Right kidney (tissue), 1 donor: ENCODE measurements at regions not wholly inside any gene's neighbourhood (a gene's known extent, or its start where the extent isn't known, plus 50 kb on each side); places are given as distances from the start of the nearest gene placed in this dataset.
"Not testable (repeated sequence)": the region's sequence is repeated elsewhere in the genome, so short reads cannot be mapped to it uniquely, and the experiment has no call there.

Experiments
- DNase-seq: peaks from one replicate; pipeline ENCODE4 v3.0.0-alpha.2; 2016

DNA sequence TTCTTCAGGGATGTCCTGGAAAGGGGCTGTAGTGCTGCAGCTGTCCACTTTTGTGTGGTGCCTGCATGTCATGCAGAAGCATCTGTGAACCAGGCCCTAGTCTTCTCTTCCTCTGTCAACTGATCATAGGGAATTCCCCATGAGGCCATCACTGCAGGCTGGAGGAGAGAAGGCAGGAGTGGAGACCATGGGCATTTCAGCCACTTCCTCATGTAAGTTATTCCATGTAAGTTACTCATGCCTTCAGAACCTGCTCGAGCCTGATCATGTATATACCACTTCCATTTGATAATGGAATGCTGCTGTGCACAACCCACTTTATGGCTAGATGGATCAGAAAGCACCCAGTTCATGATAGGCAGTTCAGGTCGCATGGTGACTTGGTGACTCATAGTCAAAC, 714.0 kb downstream of the METTL4 start:
- DNase-seq = not testable (repeated sequence)

DNA sequence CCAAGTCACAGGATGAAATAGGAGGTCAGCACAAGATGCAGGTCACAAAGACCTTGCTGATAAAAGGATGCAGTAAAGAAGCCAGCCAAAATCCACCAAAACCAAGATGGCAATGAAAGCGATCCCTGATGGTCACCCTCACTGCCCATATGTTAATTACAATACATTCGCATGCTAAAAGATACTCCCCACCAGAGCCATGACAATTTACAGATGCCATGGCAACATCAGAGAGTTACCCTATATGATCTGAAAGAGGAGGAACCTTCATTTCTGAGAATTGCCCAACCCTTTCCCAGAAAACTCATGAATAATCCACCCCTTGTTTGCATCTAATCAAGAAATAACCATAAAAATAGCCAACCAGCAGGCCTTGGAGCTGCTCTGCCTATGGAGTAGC, 709.8 kb downstream of the METTL4 start:
- DNase-seq = no peak

DNA sequence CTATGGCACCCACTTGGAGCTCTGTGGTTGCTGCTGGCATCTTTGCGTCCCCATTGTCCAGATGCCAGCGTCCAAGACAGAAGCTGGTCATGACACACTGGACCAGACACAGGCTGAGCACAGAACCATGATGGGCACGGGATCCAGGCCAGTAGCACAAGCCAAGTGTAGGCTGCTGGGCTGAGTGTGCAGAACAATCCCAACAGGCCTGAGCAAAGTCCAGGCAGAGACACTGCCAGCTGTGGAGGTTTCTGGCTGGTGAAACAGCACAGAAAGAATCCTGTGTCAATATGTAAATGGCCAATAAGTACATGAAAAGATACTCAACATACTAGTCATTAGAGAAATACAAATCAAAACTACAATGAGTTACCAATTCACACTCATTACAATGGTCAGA, 705.4 kb downstream of the METTL4 start:
- DNase-seq = no peak

DNA sequence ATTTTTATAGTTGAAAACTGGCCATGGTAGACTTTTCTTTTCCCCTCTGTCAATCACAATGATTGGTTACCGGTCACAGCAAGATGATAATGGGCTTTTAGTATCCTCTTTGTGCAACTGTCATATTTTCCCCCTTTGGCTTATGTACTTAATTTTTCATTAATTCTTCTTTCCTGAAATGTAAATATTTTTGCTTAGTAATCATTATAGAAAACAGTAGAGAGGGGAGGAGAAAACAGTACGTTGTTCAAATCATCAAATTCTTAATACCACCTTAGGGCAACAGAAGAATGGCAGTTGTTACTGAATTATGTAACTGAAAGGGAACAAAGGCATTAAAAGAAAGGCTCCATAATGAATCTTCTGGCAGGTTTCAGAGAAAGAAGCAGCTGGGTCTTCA, 699.0 kb downstream of the METTL4 start:
- DNase-seq = no peak

DNA sequence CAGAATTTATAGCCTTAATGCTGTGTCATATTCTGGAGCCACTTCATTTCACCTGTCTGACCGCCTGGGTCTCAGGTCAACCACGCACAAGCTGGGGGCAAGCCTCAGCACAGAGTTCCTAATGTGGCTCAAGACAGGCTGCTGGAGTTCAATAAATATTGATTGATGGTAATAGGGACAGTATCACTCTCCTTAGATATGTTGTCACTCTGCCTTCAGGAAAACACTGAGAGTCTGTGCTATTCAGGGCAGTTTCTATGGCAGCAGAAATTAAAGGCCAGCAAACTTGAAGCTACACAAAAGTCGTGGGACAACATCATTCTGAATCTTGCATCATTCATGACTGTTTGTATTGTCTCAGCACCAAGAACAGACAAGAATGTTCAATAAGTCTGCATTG, 696.1 kb downstream of the METTL4 start:
- DNase-seq = no peak

DNA sequence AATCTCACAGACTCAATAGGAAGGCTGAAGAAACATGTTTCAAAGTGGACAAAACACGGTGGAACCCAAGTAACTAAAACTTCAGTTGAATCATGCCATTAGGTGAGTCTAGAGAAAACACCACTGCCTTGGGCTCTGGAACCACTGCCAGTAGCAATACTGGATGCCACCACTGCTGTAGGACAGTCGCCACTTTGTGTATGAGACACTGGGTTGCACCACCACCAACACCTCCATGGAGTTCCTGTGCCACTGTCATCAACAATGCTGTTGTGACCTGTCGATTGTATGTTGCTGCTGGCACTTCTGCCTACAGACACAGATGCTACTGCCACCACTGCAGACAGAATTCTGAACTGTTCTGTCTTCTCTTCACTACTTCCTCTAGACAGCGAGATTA, 686.7 kb downstream of the METTL4 start:
- DNase-seq = no peak

DNA sequence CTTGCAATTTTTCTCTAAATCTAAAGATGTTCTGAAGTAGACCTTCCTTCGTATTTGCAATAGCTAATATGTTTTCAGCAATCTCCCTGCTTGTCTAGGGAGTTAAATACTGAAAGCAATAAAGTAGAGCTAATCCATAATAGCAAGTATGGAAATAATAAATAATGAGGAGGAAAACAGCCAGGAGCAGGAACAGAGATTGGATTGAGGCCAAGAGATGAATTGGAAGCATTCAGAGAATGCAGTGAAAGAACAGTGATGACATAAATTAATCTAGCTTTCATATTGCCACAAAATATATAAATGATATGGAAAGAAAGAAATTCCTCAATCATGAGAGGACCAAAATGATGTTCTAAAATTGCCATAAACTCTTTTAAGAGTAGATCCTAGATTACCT, 679.7 kb downstream of the METTL4 start:
- DNase-seq = no peak

DNA sequence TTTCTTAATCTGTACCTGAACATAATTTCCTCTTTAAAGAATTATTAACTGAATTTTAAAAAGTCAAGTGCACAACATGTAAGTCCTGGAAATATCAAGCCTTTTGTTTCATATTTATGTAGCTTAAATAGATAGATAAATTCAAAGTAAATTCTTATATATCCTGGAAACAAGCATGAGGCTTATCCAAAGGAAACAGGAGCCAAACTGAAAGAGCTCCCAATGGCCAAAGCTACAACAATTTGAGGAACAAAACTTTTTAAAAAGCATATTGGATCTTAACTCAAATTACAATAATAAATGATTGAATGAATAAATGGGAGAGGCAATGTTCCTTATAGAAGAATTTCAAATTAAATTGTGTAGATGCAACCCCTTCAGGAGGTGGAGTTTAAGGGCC, 679.1 kb downstream of the METTL4 start:
- no peak for DNase-seq

DNA sequence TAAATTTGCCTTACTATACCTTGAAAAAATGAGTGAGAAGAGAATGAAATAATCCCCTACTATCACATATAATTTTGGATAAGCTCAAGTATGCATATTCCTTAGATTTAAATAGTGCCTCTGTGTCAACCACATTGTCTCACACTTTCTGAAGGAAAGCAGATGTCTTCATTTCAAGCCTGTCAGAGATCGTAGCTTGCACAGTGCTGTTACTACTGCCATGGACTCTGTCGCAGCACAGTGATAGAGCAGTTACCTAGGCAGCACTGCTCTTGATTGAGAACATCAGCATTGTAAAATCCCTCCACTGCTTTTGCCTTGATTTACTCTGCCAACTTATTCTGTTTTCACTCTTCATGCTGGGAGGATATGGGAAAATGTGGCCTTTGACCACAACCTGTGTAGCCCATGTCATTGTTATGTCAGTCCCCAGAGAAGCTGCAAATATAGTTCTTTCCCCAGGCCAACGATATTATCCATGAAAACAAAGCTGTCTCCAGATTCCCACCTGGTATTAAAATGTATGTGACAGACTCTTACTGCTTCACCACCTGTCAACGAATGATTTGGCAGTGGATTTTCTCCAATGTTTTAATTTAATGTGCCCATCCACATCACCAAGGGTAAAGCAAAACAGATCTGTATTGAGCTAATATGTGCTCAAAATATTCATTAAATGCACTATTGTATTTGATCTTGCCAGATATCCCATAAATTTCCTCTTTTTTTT, 675.7 kb downstream of the METTL4 start:
- no peak for DNase-seq

DNA sequence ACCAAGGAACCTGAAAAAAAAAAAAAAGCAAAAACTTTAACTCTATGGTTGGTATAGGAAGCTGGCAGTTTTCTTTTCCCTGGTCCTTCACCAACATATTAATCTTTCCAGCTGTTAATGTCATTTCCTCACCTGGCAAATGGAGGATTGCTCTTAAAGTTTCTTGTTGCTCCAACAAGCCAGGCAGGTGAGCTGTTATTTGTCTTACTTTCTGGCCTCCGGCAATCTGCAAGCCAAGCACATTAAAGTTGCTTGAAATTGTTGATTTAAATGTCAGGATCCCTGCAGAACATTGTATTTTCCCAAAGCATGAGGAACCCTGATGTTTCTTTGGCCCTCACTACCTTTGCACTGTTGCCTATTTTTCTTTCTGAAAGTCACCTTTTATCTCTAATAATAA, 664.9 kb downstream of the METTL4 start:
- DNase-seq = no peak

DNA sequence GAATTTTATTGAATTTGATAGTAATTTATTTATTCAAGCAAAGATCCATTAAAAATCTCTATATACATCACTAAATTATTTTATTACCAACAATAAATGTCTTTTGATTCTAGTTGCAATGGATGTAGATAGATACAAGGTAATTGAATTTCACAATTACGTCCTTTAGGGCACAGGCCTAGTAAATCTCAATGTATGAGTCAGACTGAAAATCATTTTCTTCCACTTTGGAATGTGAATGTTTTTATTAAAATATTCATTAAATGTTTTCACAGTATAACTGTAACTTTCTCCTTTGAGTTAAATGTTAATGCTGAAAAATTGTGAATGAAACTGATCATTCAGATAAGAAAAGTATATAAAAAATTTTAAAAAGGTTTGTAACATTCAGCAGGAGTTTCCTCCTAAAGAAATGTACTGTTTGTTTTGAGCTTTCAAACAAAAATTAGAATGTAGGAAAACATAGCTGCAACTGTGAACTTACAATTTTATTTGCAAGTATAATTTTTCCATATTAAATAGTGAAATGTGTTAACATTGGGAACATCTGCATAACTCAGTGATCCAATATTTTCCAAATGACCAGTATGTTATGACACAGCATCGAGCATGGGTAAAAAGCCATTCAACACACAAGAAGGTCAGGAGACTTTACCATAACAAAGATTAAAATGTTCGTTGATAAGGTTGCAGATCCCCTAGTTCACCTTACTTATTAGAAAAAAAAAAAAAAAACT, 663.7 kb downstream of the METTL4 start:
- DNase-seq = no peak

DNA sequence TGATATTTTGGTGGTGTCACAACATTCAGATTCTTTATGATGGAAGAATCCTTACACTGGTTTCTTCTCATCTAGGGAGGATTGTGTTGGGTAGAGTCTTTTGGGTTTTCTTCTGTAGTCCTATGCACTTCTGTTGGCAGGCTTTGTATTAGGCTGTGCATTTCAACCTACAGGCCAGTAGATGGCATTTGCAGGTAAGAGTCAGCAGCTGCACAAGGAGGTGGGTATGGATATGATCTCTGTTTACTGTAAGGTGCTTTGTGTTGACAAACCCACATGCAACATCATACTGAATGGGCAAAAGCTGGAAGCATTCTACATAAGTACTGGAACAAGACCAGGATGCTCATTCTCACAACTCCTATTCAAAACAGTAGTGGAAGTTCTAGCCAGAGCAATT, 656.8 kb downstream of the METTL4 start:
- DNase-seq = no peak

DNA sequence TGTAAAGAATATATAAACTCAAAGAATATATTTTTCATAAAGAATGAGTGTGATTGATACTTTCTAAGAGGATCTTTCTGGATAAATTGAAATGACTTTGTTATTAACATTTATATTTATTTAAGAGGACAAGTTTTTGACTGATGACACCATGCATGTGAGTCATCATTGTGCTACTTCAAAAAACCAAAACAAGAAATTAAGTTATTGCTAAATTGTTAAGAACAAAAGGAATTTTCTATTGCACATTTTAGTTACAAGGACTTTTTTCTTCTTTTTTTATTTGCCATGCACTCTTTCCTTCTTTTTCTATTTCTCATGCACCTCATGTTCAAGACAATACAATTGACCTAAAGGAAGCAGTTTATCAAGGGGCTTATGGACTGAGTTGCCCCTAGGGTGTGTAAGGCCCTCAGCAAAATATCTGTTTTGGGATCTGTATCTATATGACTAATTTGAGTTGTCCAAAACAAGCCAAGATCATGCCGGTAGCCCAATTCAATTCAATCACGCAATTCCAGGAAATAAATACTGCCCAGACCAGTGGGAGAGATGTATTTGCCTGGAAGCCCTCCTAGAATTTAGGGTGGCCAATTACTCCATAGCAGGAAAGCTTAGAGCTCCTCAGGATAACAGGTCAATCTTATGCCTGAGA, 654.3 kb downstream of the METTL4 start:
- no peak for DNase-seq

DNA sequence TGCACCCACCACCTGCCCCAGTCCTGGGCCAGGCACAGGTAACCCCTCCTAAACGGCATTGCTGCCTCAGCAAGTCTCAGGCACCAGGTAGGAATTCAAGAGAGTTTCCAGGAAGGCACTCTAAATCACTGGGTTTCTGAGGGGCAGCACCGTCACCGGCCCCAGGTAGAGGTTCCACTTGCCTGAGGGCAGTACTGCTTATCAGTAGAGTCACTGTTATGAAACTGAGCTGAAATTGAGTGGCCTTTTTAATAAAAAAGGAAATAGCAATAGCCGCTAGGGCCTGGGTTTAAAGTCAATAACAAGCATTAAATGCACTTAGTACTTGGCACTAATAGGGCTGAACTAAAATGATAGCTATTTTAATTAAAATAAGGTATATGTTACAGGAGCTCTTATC, 653.7 kb downstream of the METTL4 start:
- no peak for DNase-seq

DNA sequence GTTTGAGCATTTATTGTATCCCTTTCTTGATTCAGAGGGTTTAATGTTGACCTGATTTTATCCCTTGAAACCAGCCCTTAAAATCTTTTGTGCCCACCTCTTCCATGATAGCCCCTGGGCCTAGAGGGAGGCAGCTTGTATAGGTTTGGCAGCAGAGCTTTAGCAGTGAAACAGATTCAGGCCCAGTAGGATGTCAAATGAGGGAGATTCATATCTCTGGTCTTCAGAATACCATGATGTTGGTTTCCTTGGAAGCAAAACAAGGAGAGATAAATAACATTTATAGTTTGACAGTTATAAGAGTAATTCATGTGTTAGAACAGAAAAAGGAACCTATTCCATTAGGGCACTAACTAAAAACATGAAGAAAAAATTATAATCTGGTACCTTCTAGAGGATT, 649.2 kb downstream of the METTL4 start:
- no peak for DNase-seq

DNA sequence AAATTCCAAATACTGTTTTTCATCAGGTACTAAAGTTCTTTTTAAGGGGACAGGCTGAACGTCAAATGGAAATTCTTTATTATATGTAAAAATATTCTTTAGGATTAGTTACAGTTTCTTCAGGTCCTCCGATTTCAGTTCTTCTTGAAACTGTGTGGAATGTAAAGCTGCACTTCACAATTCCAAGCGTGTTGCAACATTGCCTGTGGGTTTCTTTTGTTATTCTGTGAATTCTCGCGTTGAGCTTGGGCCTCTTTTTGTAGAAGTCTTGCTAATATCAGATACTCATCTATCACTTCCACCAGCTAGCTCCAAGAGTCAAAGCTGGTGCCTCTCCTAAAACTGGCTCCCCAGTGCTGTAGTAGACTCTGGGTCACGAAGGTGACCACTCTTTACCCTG, 642.6 kb downstream of the METTL4 start:
- no peak for DNase-seq

DNA sequence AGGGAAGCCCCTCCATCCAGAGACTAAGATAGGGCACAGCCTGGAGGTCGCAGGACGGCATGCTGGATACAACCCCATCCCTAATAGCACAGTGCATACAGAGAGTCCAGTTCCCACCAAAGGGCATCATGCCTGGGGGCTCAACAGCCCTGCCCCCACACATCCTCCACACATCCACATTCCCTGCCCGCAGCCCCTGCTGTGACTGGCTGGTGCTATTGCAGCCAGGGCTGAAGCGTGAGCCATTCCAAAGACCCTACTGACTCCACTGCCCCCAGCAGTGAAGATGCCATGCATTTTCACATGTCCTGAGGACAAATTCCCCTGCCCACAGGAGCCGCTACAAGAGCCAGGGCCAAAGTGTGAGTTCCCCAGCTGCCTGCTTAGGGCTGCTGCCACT, 641.6 kb downstream of the METTL4 start:
- DNase-seq = no peak

DNA sequence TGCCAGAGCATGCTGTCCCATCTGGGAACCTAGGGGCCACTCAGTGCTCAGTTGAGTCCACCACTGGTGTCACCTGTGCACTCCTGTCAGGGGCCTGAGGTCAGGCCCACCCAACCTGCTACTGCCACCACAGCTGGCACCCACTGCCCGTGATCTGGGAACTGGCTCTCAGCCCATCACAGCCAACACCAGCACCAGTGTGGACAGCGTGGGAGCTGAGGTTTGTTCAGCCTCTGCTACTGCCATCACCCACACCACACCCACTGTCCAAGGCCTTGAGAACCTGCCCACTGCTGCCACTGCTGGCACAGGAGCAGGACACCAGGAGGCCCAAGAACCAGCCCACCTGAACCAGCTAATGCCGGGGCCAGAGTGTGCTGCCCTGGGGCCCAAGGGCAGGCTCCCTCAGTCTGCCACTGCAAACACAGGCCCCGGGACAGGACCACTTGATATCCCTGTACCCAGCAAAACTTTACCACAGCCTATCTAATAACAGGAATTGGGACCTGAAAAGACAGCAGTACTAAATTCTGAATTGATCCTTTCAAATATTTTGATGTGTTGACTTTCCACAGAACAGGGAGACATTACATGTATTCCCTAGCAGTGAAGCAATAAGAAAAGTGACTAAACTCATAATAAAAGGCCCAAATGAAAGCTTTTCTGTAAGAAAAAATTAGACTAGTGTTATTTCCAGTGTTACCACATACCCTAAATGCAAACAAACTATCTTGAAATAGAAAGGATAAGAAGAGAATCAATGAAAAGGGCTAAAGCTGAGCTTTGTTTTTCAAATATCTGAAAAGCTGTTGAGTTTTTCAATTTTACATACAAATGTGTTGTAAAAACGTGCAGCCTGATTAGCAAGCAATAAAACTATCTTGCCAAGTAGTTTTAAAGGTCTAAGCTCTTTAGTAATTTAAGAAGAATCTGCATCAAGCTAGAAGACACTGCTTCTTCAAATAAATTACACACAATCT, 640.7 kb downstream of the METTL4 start:
- DNase-seq = no peak

DNA sequence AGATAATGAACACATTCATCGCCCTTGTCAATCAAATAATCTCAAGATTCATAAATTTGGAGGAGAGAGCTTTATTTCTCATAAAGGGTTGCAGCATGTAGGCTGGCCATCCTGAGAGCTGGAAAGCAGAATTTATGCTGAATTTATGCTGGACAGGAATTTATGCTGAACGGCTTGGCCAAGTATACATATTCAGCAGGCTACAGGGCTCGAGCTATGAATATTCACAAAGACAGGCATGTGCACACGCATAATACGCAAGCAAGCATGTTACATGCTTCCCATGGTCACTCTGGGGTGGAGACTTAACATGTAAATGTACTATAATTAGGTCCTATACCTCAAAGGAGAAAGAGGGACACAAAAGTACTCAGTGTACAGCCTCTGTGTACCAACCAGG, 618.8 kb downstream of the METTL4 start:
- no peak for DNase-seq

DNA sequence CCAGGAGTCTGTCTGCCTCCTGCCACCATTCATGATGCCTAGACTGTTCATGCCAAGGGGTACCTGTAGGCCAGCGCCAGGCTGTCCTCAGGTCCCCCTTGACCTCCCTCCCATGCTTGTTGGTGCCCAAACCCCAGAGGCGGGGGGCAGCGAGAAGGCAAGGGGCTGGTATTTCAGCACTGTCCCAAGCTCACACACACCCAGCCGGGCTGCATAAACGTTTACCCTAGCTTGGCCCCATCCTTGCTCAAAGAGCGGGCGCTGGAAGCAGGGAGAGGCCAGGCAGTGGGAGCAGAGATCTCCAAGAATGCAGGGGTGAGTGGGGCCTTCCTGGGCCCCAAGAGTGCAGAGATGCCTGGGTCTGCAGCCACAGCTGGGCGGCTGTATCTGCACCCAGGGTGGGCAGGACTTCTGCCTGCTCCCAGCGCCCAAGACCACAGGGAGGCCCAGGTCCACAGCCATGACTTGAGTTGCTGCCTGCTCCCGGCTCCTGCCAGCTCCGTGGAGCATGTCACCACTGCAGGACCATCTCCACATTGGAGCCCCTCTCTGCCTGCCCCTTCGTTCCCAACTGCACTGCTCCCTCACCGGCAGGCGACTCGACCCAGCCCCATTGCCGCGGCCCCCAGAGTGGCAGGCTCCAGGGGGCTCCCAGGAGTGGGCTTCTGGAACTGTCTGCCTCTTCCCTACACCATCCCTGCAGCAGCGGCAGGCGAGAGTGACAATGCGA, 616.6 kb downstream of the METTL4 start:
- no peak for DNase-seq

DNA sequence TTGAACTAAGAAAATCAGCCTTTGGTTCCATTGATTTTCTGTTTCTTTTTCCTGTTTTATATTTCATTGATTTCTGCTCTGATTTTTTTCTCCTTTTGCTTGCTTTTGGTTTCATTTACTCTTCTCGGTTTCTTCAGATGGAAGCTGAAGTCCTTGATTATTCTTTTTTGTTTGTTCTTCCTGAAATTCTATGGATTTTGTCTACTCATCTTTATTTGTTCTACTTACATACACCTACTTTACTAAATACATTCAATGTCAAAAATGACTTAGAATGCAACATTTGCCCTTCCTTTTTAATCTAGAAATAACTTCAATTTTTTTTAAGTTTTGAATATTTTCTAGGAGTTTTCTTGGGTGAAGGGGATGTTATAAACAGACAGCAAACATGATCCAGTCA, 612.5 kb downstream of the METTL4 start:
- no peak for DNase-seq

DNA sequence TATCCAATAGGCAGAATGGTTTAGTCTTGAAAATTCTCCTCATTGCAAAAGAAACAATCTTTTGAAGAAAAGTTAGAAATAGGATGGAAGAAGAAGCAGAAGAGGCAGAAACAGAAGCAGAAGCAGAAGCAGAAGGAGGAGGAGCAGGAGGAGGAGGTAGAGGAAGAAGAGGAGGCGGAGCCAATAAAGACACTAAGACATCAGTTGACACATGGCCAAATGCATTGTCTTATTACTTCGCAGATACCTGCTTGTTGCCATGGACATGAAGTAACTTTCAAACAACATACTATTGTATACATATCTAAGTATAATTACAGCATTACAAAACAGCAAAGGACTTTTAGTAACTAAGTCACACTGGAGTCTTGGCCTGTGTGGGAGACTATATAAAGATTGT, 606.3 kb downstream of the METTL4 start:
- no peak for DNase-seq
